GM10266 (cell line): ENCODE measurements at regions not wholly inside any gene's neighbourhood (a gene's known extent, or its start where the extent isn't known, plus 50 kb on each side); places are given as distances from the start of the nearest gene placed in this dataset.
"Not testable (repeated sequence)": the region's sequence is repeated elsewhere in the genome, so short reads cannot be mapped to it uniquely, and the experiment has no call there.

Source experiments
- DNase-seq: peaks from one replicate; pipeline ENCODE4 v3.0.0; 2012; ENCODE audit errors: extremely low spot score
- CTCF ChIP-seq: IDR thresholded peaks from 2 replicates; pipeline ENCODE4 v1.5.1; 2012; ENCODE audit warnings: mild to moderate bottlenecking, low read depth; ENCODE audit not compliant: control insufficient read depth, insufficient read depth; ENCODE audit errors: missing control alignments

DNA sequence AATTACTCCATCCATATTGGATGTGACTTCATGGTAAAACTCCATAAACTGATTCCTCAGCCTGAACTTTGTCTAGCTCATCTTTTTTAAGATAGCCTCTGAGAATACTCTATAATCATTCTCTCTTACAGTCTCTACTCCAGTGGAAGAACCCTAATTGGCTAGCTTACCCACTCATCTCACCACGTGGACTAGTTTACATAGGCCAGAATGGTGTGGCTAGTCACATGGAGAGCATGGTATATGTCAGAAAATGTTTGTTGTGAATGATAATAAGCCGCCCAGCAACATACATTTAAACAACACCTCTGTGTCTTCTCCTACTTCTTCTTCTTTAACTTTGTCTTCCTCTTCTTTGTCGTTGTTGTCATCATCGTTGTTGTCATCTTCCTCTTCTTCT lies 389.2 kb upstream of the LRRC3B start:
- no peak for TF ChIP-seq CTCF
- no peak for DNase-seq

GRCh38 chr3:26236531-26236930 lies 386.0 kb upstream of the LRRC3B start:
- no peak for DNase-seq
- no peak for TF ChIP-seq CTCF

GRCh38 chr3:26237036-26237682 lies 385.4 kb upstream of the LRRC3B start:
- DNase-seq: no peak
- TF ChIP-seq CTCF: no peak

- not testable (repeated sequence) for DNase-seq
These were observed 378.0 kb upstream of the LRRC3B start for GRCh38 chr3:26244586-26244985.

DNA sequence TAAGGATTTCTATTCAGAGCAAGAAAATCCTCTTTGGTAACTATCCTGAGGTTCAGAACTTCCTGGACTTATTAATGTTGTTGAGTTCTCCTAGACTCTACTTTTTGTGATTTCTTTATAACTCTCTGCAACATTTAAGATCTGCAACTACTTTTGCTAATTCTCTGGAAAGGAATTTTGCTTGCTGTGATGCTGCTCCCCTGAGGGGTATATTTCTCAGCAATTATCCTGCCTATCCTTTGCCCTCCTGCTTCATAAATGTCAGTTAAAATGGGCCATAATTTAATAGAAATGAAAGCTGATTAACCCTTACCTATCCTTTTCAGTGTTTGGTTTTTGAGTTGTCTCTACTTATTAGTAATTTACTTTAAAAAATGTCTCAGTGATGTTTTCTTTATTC lies 377.3 kb upstream of the LRRC3B start:
- DNase-seq: no peak
- no peak for TF ChIP-seq CTCF

DNA sequence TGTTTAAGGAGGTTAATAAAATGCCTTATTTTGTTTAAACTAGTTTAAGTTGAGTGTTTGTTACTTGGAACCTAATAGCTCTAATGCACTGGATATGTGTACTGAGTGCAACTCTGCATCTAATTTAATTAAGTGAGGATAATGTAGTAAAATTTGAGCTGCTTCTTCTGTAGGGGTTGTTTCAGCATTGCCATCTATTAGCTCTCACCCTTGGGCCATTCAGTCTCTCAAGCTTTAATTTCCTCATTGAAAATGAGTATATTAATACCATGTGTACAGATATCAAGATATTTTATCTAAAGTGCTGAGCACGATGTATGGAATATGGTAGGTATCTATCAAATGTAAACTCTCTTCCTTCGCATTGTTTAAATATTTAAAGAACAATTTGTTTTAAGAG lies 375.7 kb upstream of the LRRC3B start:
- DNase-seq: no peak
- TF ChIP-seq CTCF: no peak

DNA sequence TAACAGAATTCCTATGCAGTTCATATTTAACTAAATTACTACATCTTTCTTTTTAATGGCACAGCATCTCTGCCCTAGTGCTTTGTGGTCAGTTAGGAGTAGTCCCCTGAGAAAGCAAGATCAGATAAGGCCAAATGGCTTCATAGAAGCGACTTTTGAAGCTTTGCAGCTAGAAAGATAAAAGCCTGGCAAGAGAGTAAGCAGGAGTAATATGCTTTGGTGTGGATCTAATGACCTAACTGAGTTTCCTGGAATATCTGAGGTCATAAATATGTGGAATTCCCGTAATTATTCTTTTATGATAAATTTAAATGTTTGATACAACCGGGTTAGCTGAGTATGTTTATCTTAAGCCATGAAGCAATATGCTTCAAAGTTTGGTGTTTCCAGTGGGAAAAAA lies 374.9 kb upstream of the LRRC3B start:
- TF ChIP-seq CTCF: no peak
- no peak for DNase-seq

DNA sequence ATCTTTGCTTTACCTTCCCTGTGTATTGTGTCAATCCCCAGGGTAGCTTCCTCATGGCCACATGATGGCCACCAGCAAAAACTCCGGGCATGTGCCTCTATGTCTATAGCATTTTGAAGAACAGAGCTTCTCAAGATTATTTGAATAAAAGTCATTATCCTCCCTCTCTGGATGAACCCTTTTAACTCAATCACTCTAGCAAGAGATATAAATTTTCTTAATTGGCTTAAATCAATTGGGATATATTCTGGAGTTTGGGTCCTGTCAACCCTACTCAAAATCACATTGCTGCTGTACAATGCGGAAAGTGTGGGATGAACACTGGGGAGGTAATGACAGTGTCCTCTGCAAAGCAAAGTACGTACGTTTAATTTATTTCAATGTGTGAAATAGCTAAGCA lies 370.6 kb upstream of the LRRC3B start:
- no peak for TF ChIP-seq CTCF
- no peak for DNase-seq
